ENCODE measurements at regions not wholly inside any gene's neighbourhood (a gene's known extent, or its start where the extent isn't known, plus 50 kb on each side); places are given as distances from the start of the nearest gene placed in this dataset.

GRCh38 chr20:54714817-54715216 is 239.4 kb downstream of the DOK5 start:
- Mint-ChIP-seq H3K27me3 (ENCODE audit: low read depth, poor library complexity) (no peaks in the 10 kb centered on the region), H3K4me1 (no peaks in the 10 kb centered on the region)
- TF ChIP-seq, protein P1, sequence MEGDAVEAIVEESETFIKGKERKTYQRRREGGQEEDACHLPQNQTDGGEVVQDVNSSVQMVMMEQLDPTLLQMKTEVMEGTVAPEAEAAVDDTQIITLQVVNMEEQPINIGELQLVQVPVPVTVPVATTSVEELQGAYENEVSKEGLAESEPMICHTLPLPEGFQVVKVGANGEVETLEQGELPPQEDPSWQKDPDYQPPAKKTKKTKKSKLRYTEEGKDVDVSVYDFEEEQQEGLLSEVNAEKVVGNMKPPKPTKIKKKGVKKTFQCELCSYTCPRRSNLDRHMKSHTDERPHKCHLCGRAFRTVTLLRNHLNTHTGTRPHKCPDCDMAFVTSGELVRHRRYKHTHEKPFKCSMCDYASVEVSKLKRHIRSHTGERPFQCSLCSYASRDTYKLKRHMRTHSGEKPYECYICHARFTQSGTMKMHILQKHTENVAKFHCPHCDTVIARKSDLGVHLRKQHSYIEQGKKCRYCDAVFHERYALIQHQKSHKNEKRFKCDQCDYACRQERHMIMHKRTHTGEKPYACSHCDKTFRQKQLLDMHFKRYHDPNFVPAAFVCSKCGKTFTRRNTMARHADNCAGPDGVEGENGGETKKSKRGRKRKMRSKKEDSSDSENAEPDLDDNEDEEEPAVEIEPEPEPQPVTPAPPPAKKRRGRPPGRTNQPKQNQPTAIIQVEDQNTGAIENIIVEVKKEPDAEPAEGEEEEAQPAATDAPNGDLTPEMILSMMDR (IDR thresholded peaks at IDR 0.05): no peak

GRCh38 chr20:54713727-54714126 is 238.3 kb downstream of the DOK5 start:
- DNase-seq: no peak
- no peaks in the 10 kb centered on the region for H3K4me1 Mint-ChIP-seq
- no peaks in the 10 kb centered on the region for H3K36me3 Mint-ChIP-seq (ENCODE audit: low read depth)
- H3K27ac Mint-ChIP-seq: no peak overlapping the region
- TF ChIP-seq, protein P1 (IDR thresholded peaks at IDR 0.05): no peak
- no peaks in the 10 kb centered on the region for H3K27me3 Mint-ChIP-seq (ENCODE audit: low read depth, poor library complexity)
- no peak overlapping the region for H3K4me3 Mint-ChIP-seq
- peaks cover 9% of the 10 kb centered on the region for H3K9me3 Mint-ChIP-seq

More at GRCh38 chr20:54714817-54715216, 239.4 kb downstream of the DOK5 start:
- H3K27ac Mint-ChIP-seq: no peak overlapping the region
- H3K36me3 Mint-ChIP-seq (ENCODE audit: low read depth): no peaks in the 10 kb centered on the region
- no peak for DNase-seq
- H3K4me3 Mint-ChIP-seq: no peak overlapping the region
- H3K9me3 Mint-ChIP-seq: peaks cover 9% of the 10 kb centered on the region

DNA sequence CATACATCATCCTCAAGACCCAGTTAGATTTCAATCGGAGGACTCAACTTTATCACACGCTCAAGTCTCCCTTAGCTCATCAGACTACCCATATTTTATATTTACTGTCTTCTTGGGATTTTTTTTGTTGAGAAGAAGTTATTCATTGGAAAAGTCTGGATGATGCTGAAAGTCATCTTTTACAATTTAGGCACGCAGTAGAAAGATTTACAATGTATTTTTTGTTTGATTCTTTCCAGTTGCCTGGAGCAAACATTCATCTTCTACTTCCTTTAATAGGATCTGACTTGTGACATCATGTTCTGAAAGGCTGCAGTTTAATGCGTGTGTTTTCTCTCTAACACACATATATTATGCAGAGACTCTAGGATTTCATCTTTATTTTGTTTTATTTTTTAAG is 235.7 kb downstream of the DOK5 start:
- H3K9me3 Mint-ChIP-seq: no peaks in the 10 kb centered on the region
- no peaks in the 10 kb centered on the region for H3K4me1 Mint-ChIP-seq
- H3K27ac Mint-ChIP-seq: no peak overlapping the region
- H3K36me3 Mint-ChIP-seq (ENCODE audit: low read depth): no peaks in the 10 kb centered on the region
- no peak overlapping the region for H3K4me3 Mint-ChIP-seq
- no peak for DNase-seq
- TF ChIP-seq, protein P1 (IDR thresholded peaks at IDR 0.05): no peak
- H3K27me3 Mint-ChIP-seq (ENCODE audit: low read depth, poor library complexity): no peaks in the 10 kb centered on the region

DNA sequence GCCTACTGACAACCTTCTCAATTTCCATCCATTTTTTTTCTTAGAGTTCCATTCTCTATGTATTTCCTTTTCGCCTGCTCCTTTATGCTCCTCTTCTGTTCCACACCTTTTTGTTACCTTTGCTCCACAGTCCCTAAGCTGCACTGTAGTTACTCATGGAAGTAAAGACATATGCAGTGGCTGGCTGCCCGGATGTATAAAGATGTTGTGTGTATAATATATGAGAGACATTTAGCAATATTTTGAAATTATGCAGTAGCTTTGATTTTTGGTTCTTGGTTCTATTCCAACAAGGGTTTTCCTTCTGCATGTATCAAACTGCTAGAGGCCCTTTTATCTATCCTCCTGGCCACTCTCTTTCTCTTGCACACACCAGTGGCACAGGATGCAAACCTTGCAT is 234.9 kb downstream of the DOK5 start:
- TF ChIP-seq, protein P1 (IDR thresholded peaks at IDR 0.05): no peak
- no peaks in the 10 kb centered on the region for H3K4me1 Mint-ChIP-seq
- no peak overlapping the region for H3K27ac Mint-ChIP-seq
- no peaks in the 10 kb centered on the region for H3K36me3 Mint-ChIP-seq (ENCODE audit: low read depth)
- no peaks in the 10 kb centered on the region for H3K27me3 Mint-ChIP-seq (ENCODE audit: low read depth, poor library complexity)
- H3K9me3 Mint-ChIP-seq: no peaks in the 10 kb centered on the region
- no peak overlapping the region for H3K4me3 Mint-ChIP-seq
- no peak for DNase-seq

GRCh38 chr20:54708229-54708628 is 232.8 kb downstream of the DOK5 start:
- Mint-ChIP-seq H3K9me3 (no peaks in the 10 kb centered on the region), H3K36me3 (ENCODE audit: low read depth) (no peaks in the 10 kb centered on the region), H3K4me3 (no peak overlapping the region), H3K4me1 (no peaks in the 10 kb centered on the region), H3K27ac (no peak overlapping the region), H3K27me3 (ENCODE audit: low read depth, poor library complexity) (peaks cover 2% of the 10 kb centered on the region)
- TF ChIP-seq, protein P1 (IDR thresholded peaks at IDR 0.05): no peak
- no peak for DNase-seq

DNA sequence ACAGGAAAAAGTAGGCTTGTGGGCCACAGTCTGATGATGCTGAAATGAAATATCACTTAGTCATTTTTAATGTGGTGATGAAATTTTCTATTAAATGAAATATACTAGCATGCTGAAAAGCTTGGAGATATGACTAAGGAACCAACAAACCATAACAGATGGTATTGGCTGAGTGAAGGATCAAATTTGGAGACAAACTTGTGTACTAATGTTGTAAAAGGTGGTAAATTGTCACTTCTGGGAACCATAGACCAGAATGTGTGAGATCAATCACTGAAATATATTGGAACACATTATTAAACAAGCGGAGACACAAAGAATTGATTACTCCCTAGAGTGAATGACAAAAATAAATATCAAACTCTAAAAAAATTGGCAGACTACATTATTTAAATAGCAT is 232.4 kb downstream of the DOK5 start:
- H3K27me3 Mint-ChIP-seq (ENCODE audit: low read depth, poor library complexity): peaks cover 2% of the 10 kb centered on the region
- H3K27ac Mint-ChIP-seq: no peak overlapping the region
- no peak for DNase-seq
- no peaks in the 10 kb centered on the region for H3K9me3 Mint-ChIP-seq
- H3K36me3 Mint-ChIP-seq (ENCODE audit: low read depth): no peaks in the 10 kb centered on the region
- no peak overlapping the region for H3K4me3 Mint-ChIP-seq
- no peaks in the 10 kb centered on the region for H3K4me1 Mint-ChIP-seq
- TF ChIP-seq, protein P1 (IDR thresholded peaks at IDR 0.05): no peak
